Pons (tissue), 1 donor: ENCODE measurements at regions not wholly inside any gene's neighbourhood (a gene's known extent, or its start where the extent isn't known, plus 50 kb on each side); places are given as distances from the start of the nearest gene placed in this dataset.

Experiments
- DNase-seq: peaks from one replicate; pipeline ENCODE4 v3.0.0-alpha.2; 2016; ENCODE audit warnings: low spot score

DNA sequence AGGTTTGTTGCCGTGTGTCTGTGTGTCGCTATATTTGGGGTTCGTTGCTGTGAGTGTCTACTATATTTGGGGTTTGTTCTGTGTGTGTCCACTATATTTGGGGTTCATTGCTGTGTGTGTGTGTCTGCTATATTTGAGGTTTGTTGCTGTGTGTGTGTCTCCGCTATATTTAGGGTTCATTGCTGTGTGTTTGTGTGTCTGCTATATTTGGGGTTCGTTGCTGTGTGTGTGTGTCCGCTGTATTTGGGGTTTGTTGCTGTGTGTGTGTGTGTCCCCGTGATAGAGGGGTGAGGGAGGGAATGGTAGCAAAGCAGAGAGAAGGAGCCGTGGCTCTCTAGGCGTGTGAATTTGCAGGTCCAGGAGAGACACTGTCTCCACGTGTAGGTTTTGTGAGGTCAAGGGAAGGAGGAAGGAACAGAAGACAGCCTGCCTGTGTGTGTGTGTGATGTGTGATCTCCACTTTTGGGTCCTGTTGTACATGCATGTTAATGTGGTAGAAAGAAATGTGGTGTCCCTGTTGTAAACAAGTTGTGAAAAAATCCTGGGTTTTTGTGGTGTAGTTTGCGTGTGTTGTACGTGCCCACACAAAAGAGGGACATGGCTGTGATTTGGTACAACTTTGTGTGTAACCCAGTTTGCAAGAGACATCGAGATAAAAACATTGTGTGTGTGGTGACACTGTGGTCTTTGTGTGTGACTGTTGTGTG, 56.3 kb upstream of the ECE1 start:
- DNase-seq: no peak

DNA sequence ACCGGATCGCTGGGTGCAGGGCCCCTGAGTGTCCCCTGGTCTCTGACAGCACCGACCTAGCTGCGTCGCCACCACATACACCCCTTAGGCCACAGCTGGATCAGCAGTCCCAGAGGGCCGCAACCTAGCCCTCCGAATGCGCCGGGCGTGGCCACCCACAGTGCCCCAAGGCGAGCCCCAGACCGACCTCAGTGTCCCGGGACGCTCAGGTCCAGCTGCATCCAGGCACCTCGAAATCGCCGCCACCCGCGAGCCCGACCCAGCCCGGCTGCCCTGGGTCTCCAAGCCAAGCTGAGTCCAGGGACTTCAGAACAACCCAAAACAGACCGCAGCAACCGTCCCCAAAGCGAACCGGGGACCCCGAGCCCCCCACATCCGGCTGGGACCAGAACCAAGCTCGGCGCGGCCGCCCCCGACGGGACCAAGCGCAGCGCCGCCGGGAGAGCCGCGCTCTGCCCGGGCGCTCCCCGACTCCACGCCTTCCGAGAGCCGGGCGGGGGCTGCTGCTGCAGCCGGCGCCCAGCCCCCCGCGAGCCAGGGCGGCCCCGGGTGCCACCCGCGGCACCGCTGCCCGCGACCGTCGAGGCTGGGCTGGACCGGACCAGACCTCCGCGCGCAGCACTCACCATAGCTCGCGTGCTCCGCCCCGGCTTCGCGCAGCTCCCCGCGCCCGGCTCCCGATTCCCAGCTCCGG, 54.6 kb upstream of the ECE1 start:
- DNase-seq: no peak

DNA sequence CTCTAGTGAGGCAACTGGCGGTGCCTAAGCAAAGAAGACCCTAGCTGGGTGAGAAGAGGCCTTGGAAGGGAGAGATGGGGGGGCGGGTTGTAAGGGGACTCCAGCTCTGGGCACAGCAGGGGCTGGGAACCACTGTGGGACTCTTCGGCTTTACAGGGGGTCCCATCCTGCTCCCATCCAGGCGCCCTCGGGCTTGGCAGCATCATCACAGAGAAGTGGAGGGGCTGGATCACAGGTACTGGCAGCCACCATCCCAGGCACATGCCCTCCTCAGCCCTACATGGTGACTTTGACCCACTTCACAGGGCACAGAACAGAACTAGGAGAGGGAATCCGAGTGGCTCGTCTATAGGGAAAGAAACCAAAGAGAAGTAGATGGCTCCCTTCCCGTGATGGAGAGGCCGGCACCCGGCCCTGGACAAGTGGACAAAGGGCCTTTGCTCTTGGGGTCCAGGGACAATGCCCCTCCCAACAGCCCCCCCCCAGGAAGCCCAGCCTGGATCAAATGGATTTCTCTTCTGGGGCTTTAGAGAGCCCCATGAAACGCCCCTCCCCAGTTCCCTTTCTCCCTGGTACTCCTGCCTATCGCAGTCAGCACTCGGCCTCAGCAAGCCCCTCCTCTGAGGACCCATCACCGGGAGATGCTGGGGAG, 54.0 kb upstream of the ECE1 start:
- DNase-seq: no peak

- no peak for DNase-seq
These were observed 52.9 kb upstream of the ECE1 start for GRCh38 chr1:21342961-21343838.

GRCh38 chr1:21341517-21342078, 51.3 kb upstream of the ECE1 start:
- no peak for DNase-seq

DNA sequence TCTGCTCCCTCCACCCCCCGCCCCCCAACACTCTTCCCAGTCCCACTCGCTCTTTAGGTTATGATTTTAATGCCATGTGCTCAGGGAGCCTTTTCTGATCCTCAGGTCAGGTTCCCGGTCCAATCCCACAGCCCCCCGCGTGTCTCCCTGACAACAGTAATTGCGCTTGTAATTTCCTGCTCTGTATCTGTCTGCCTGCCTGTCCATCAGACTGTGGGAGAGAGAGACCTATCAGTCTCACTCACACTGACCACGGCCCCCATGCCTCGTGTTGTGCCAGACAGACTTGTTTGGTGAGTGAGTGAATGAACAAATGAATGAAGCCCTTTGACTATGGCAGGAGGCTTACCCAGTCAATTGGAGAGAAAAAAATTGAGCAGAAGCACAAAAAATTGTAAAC, 50.8 kb upstream of the ECE1 start:
- no peak for DNase-seq

DNA sequence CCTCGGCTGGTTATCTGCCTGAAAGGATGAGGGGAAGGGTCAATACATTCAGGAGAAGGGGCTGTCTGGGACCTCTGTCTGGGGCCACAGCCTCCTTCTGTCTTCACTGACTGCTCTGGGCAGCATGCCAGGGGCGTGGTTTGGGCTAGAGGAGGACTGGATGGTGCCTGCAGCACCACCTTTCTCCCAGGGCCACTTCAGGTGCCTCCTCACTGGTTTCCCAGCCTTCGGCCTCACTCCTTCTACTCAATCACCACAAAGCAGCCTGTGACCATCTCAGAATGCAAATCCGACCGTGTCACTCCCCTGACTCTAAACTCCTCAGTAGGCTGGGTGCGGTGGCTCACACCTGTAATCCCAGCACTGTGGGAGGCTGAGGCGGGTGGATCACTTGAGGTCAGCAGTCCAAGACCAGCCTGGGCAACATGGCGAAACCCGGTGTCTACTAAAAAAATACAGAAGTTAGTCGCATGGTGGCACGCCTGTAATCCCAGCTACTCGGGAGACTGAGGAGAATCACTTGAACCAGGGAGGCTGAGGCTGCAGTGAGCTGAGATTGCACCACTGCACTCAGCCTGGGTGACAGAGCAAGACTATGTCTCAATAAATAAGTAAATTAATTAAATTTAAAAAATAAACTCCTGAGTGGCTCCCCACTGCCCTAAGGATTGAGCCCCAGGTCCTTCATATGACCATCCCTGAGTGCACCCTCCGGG, 50.1 kb upstream of the ECE1 start:
- no peak for DNase-seq
